Stomach (tissue), 8 donors: ENCODE measurements at regions not wholly inside any gene's neighbourhood (a gene's known extent, or its start where the extent isn't known, plus 50 kb on each side); places are given as distances from the start of the nearest gene placed in this dataset.

Experiments
- DNase-seq, 2 donors: peaks; one replicate each; pipeline versions ENCODE4 v3.0.0 to v3.0.0-alpha.2; 2013 to 2019
- H3K27ac ChIP-seq, 5 donors: fragments of 200-600 bp in 4 of 5; sonication (generic) in 4 of 5; one replicate each; pipeline ENCODE4 v1.5.1; 2013 to 2019; ENCODE audit warnings: mild to moderate bottlenecking in 1 of 5, moderate library complexity in 1 of 5
- H3K27me3 ChIP-seq, 3 donors: fragments of 200-600 bp; sonication (generic); one replicate each; pipeline ENCODE4 v1.5.1; 2017 to 2019; ENCODE audit warnings: mixed run types in 1 of 3
- H3K36me3 ChIP-seq, 4 donors: fragments of 200-600 bp; sonication (generic); 1 replicate in 3 of 4; 2 replicates in 1 of 4; pipeline ENCODE4 v1.5.1; 2016 to 2019
- H3K4me1 ChIP-seq, 4 donors: fragments of 200-600 bp; sonication (generic); one replicate each; pipeline ENCODE4 v1.5.1; 2016 to 2019
- H3K4me3 ChIP-seq, 4 donors: fragments of 200-600 bp; sonication (generic) in 3 of 4; one replicate each; pipeline ENCODE4 v1.5.1; 2016 to 2019; ENCODE audit warnings: mild to moderate bottlenecking in 1 of 4
- H3K9me3 ChIP-seq, 4 donors: fragments of 200-600 bp; sonication (generic); one replicate each; pipeline ENCODE4 v1.5.1; 2016 to 2019
- CTCF ChIP-seq, 7 experiments: fragments of 450-650 bp in 4 of 7; fragments of 200-600 bp in 3 of 7; sonication (generic) in 3 of 7; IDR thresholded peaks; one replicate each; pipeline ENCODE4 v1.5.1; 2016 to 2019; ENCODE audit warnings: antibody characterized with exemption in 7 of 7, control low read depth in 2 of 7, mild to moderate bottlenecking in 1 of 7
- EP300 ChIP-seq: sonication (generic); formaldehyde crosslinking; IDR thresholded peaks from one replicate; pipeline ENCODE4 v1.6.1; 2017; ENCODE audit warnings: antibody characterized with exemption
- POLR2A ChIP-seq, 4 donors: fragments of 450-650 bp; IDR thresholded peaks; one replicate each; pipeline ENCODE4 v1.6.1; 2016; ENCODE audit warnings: antibody characterized with exemption in 4 of 4, control low read depth in 2 of 4, mild to moderate bottlenecking in 1 of 4, moderate library complexity in 1 of 4
- POLR2AphosphoS5 ChIP-seq, 3 donors: sonication (generic); formaldehyde crosslinking; IDR thresholded peaks; one replicate each; pipeline ENCODE4 v1.6.1; 2016; ENCODE audit warnings: antibody characterized with exemption in 3 of 3
- WGBS, 5 donors: extraction: QIAGEN DNeasy Blood & Tissue Kit in 3 of 5; methylation state at CpG; one replicate each; pipeline versions ENCODE4 v1.1.5 to v1.1.7; 2013 to 2018; 5-methylcytosine and 5-hydroxymethylcytosine counted together
- intact Hi-C: fragments of 100-400 bp; cut with DNase I; formaldehyde crosslinking; loops from one replicate; pipeline ENCODE4 v1.15.1; 2023; ENCODE audit warnings: low total_unique reads
- donor health status: healthy with polysubstance abuse.
- donor health status: Bipolar disorder and iron deficiency.
- donor health status: healthy.

GRCh38 chr13:105266615-105267014 is 1268.8 kb downstream of the EFNB2 start:
- intact Hi-C loops: no loop called here
- Histone ChIP-seq H3K27ac (no peak overlapping the region), H3K27me3 (no peaks in the 10 kb centered on the region), H3K36me3 (no peaks in the 10 kb centered on the region), H3K9me3 (no peaks in the 10 kb centered on the region), H3K4me1 (no peaks in the 10 kb centered on the region), H3K4me3 (no peak overlapping the region)
- 40 to 100% (median 47%) methylated on average over 1 to 2 of the region's 2 CpGs for WGBS, 5 donors
- TF ChIP-seq POLR2AphosphoS5 (IDR thresholded peaks at IDR 0.05) (no peak), CTCF (IDR thresholded peaks at IDR 0.05) (no peak), EP300 (no peak), POLR2A (IDR thresholded peaks at IDR 0.05) (no peak)
- DNase-seq: no peak

GRCh38 chr13:105262579-105262978 is 1272.9 kb downstream of the EFNB2 start:
- WGBS, 5 donors: 85 to 98% (median 91%) methylated on average over 2 of the region's 2 CpGs
- DNase-seq: no peak

GRCh38 chr13:105259426-105259825 is 1276.0 kb downstream of the EFNB2 start:
- no peaks in the 10 kb centered on the region for H3K9me3 ChIP-seq
- TF ChIP-seq POLR2AphosphoS5 (IDR thresholded peaks at IDR 0.05) (no peak), EP300 (no peak), POLR2A (IDR thresholded peaks at IDR 0.05) (no peak), CTCF (IDR thresholded peaks at IDR 0.05) (no peak)
- no peaks in the 10 kb centered on the region for H3K36me3 ChIP-seq
- no peaks in the 10 kb centered on the region for H3K27me3 ChIP-seq
- intact Hi-C loops: no loop called here
- H3K4me1 ChIP-seq: no peaks in the 10 kb centered on the region
- no peak overlapping the region for H3K4me3 ChIP-seq
- H3K27ac ChIP-seq: no peak overlapping the region
- 71 to 82% (median 77%) methylated on average over 6 of the region's 6 CpGs for WGBS, 5 donors
- no peak for DNase-seq

More at GRCh38 chr13:105262579-105262978, 1272.9 kb downstream of the EFNB2 start:
- Histone ChIP-seq H3K27me3 (no peaks in the 10 kb centered on the region), H3K27ac (no peak overlapping the region), H3K4me1 (no peaks in the 10 kb centered on the region), H3K4me3 (no peak overlapping the region), H3K9me3 (no peaks in the 10 kb centered on the region), H3K36me3 (no peaks in the 10 kb centered on the region)
- TF ChIP-seq EP300: no peak
- TF ChIP-seq CTCF (IDR thresholded peaks at IDR 0.05): no peak
- no peak for TF ChIP-seq POLR2A (IDR thresholded peaks at IDR 0.05)
- no peak for TF ChIP-seq POLR2AphosphoS5 (IDR thresholded peaks at IDR 0.05)
- intact Hi-C loops: no loop called here

GRCh38 chr13:105255472-105255871 is 1280.0 kb downstream of the EFNB2 start:
- DNase-seq: no peak
- Histone ChIP-seq H3K36me3 (no peaks in the 10 kb centered on the region), H3K9me3 (no peaks in the 10 kb centered on the region), H3K4me1 (no peaks in the 10 kb centered on the region), H3K27ac (no peak overlapping the region), H3K27me3 (no peaks in the 10 kb centered on the region), H3K4me3 (no peak overlapping the region)
- WGBS, 5 donors: 17 to 56% (median 21%) methylated on average over 1 of the region's 1 CpG
- intact Hi-C loops: no loop called here
- TF ChIP-seq EP300: no peak
- no peak for TF ChIP-seq POLR2AphosphoS5 (IDR thresholded peaks at IDR 0.05)
- no peak for TF ChIP-seq POLR2A (IDR thresholded peaks at IDR 0.05)
- TF ChIP-seq CTCF (IDR thresholded peaks at IDR 0.05): no peak
